ENCODE measurements at regions not wholly inside any gene's neighbourhood (a gene's known extent, or its start where the extent isn't known, plus 50 kb on each side); places are given as distances from the start of the nearest gene placed in this dataset.

DNA sequence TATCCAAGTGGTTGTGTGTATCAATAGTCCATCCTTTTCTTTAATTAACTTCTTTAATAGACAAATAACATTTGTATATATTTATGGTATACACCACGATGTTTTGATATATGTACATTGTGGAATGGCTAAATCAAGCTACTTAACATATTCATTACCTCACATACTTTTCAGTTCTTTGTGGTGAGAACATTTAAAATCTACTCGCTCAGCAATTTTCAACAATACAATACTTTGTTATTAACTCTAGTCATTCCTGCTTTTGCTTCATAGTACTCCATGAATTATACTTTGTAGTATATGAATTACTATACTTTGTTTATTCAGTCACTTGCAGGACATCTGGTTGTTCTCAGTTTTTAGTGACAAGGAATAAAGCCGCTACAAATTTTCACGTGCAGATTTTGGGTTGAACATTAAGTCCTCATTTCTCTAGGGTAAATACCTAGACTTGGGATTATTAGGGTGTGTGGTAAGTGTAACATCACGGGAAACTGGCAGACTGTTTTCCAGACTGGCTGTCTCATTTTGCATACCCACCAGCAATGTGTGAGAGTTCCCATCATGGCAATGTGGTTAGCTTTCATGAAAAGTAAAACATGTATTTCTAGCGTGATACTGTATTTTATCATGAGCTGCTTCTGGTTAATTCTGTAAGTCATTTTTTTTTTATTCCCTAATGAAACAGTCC, 354.4 kb upstream of the WWC1 start:
- WGBS (ENCODE audit: insufficient coverage) = no CpG with 5 or more reads among the region's 6 CpGs
- ChIA-PET CTCF (no interaction called here), POLR2A (no interaction called here)
- H3K4me2 ChIP-seq (replicated peaks; ENCODE audit: low read depth, low read length, poor library complexity, severe bottlenecking) = no peak overlapping the region
- DNase-seq = no peak
- TF ChIP-seq, protein P1, sequence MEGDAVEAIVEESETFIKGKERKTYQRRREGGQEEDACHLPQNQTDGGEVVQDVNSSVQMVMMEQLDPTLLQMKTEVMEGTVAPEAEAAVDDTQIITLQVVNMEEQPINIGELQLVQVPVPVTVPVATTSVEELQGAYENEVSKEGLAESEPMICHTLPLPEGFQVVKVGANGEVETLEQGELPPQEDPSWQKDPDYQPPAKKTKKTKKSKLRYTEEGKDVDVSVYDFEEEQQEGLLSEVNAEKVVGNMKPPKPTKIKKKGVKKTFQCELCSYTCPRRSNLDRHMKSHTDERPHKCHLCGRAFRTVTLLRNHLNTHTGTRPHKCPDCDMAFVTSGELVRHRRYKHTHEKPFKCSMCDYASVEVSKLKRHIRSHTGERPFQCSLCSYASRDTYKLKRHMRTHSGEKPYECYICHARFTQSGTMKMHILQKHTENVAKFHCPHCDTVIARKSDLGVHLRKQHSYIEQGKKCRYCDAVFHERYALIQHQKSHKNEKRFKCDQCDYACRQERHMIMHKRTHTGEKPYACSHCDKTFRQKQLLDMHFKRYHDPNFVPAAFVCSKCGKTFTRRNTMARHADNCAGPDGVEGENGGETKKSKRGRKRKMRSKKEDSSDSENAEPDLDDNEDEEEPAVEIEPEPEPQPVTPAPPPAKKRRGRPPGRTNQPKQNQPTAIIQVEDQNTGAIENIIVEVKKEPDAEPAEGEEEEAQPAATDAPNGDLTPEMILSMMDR (IDR thresholded peaks at IDR 0.05) = no peak
- no peak for TF ChIP-seq EZH2 (IDR thresholded peaks at IDR 0.05; ENCODE audit: borderline replicate concordance, insufficient read depth, low read depth, low read length, poor library complexity, severe bottlenecking)
- H3K9ac ChIP-seq (ENCODE audit: low read length) = no peak overlapping the region
- no peaks in the 10 kb centered on the region for H3K36me3 ChIP-seq (replicated peaks in 1 of 2; ENCODE audit: control extremely low read depth in 1 of 2, control insufficient read depth in 1 of 2, extremely low read depth in 1 of 2, insufficient read depth in 2 of 2, low read length in 1 of 2)
- Mint-ChIP-seq H3K4me3 (no peak overlapping the region), H3K4me1 (no peaks in the 10 kb centered on the region), H3K9me3 (ENCODE audit: insufficient read depth) (no peaks in the 10 kb centered on the region), H3K27me3 (no peaks in the 10 kb centered on the region), H3K27ac (no peak overlapping the region)
- H3K27ac ChIP-seq (ENCODE audit: low read length in 2 of 2) = no peak overlapping the region
- H3K9me3 ChIP-seq (ENCODE audit: control extremely low read depth in 1 of 3, control insufficient read depth in 2 of 3, insufficient read depth in 1 of 3, low read length in 2 of 3) = peaks cover 0 to 3% (median 0%) of the 10 kb centered on the region in 3 donors
- no peaks in the 10 kb centered on the region for H3K27me3 ChIP-seq (replicated peaks in 1 of 4; ENCODE audit: control extremely low read depth in 1 of 4, control insufficient read depth in 3 of 4, insufficient read depth in 4 of 4, low read length in 3 of 4)
- intact Hi-C loops (cut with micrococcal nuclease) = no loop called here
- no peak overlapping the region for H2AFZ ChIP-seq (ENCODE audit: insufficient read depth, low read depth, low read length, poor library complexity, severe bottlenecking)
- H3K4me3 ChIP-seq (ENCODE audit: control extremely low read depth in 1 of 5, extremely low read depth in 1 of 5, insufficient read depth in 1 of 5, low read depth in 2 of 5, low read length in 4 of 5) = no peak overlapping the region
- no peaks in the 10 kb centered on the region for H3K79me2 ChIP-seq (ENCODE audit: control insufficient read depth, insufficient read depth, low read length)
- no peaks in the 10 kb centered on the region for H4K20me1 ChIP-seq (ENCODE audit: control insufficient read depth, insufficient read depth, low read length, poor library complexity, severe bottlenecking)
- no peaks in the 10 kb centered on the region for H3K4me1 ChIP-seq (ENCODE audit: control insufficient read depth in 2 of 2, insufficient read depth in 2 of 2, low read length in 2 of 2)
- ATAC-seq (ENCODE audit: low read depth) = no peak

DNA sequence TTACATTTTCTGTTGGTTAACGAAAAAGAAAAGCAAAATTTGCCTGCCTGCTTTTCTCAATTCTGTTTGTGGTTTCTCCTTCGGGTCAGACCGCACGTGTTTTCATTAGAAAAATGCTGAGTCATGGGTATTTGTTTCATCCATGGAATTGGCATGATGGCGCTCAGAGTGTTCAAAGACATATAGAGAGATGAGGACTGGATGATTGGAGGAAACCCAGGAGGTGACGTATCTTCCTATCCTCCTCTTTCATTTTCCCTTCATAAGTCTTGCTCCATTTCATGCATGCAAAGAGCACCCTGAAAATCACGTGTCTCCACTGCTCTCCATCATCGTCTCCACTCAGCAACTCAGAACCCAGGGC, 353.8 kb upstream of the WWC1 start:
- Mint-ChIP-seq H3K4me1 (no peaks in the 10 kb centered on the region), H3K9me3 (ENCODE audit: insufficient read depth) (no peaks in the 10 kb centered on the region), H3K27me3 (no peaks in the 10 kb centered on the region), H3K27ac (no peak overlapping the region), H3K4me3 (no peak overlapping the region)
- Histone ChIP-seq H3K4me3 (ENCODE audit: control extremely low read depth in 1 of 5, extremely low read depth in 1 of 5, insufficient read depth in 1 of 5, low read depth in 2 of 5, low read length in 4 of 5) (no peak overlapping the region), H3K4me2 (replicated peaks; ENCODE audit: low read depth, low read length, poor library complexity, severe bottlenecking) (no peak overlapping the region), H3K27me3 (replicated peaks in 1 of 4; ENCODE audit: control extremely low read depth in 1 of 4, control insufficient read depth in 3 of 4, insufficient read depth in 4 of 4, low read length in 3 of 4) (no peaks in the 10 kb centered on the region), H4K20me1 (ENCODE audit: control insufficient read depth, insufficient read depth, low read length, poor library complexity, severe bottlenecking) (no peaks in the 10 kb centered on the region), H3K79me2 (ENCODE audit: control insufficient read depth, insufficient read depth, low read length) (no peaks in the 10 kb centered on the region), H3K9me3 (ENCODE audit: control extremely low read depth in 1 of 3, control insufficient read depth in 2 of 3, insufficient read depth in 1 of 3, low read length in 2 of 3) (peaks cover 0 to 3% (median 0%) of the 10 kb centered on the region in 3 donors), H3K9ac (ENCODE audit: low read length) (no peak overlapping the region), H3K36me3 (replicated peaks in 1 of 2; ENCODE audit: control extremely low read depth in 1 of 2, control insufficient read depth in 1 of 2, extremely low read depth in 1 of 2, insufficient read depth in 2 of 2, low read length in 1 of 2) (no peaks in the 10 kb centered on the region), H3K27ac (ENCODE audit: low read length in 2 of 2) (no peak overlapping the region), H3K4me1 (ENCODE audit: control insufficient read depth in 2 of 2, insufficient read depth in 2 of 2, low read length in 2 of 2) (no peaks in the 10 kb centered on the region), H2AFZ (ENCODE audit: insufficient read depth, low read depth, low read length, poor library complexity, severe bottlenecking) (no peak overlapping the region)
- WGBS (ENCODE audit: insufficient coverage) = 31% methylated on average over 8 of the region's 8 CpGs
- intact Hi-C loops (cut with micrococcal nuclease) = no loop called here
- no peak for DNase-seq
- ChIA-PET CTCF (no interaction called here), POLR2A (no interaction called here)
- no peak for ATAC-seq (ENCODE audit: low read depth)
- TF ChIP-seq, protein P1 (IDR thresholded peaks at IDR 0.05) = no peak
- TF ChIP-seq EZH2 (IDR thresholded peaks at IDR 0.05; ENCODE audit: borderline replicate concordance, insufficient read depth, low read depth, low read length, poor library complexity, severe bottlenecking) = no peak
